Spleen (tissue), 7 donors: ENCODE measurements at regions not wholly inside any gene's neighbourhood (a gene's known extent, or its start where the extent isn't known, plus 50 kb on each side); places are given as distances from the start of the nearest gene placed in this dataset.

ENCODE experiments used
- CTCF ChIP-seq, 11 experiments: fragments of 200-600 bp in 7 of 11; fragments of 450-650 bp in 4 of 11; sonication (generic) in 4 of 11; IDR thresholded peaks in 8 of 11; conservative IDR thresholded peaks in 3 of 11; 1 replicate in 7 of 11; 2 replicates in 4 of 11; pipeline versions ENCODE4 v1.4.0 to v1.8.0; 2016 to 2021; ENCODE audit warnings: antibody characterized with exemption in 11 of 11, inconsistent platforms in 4 of 11, mild to moderate bottlenecking in 1 of 11
- POLR2A ChIP-seq, 3 donors: fragments of 450-650 bp; IDR thresholded peaks; one replicate each; pipeline ENCODE4 v1.5.1; 2017; ENCODE audit warnings: antibody characterized with exemption in 3 of 3, mild to moderate bottlenecking in 1 of 3
- donor health status: DM: no; HTN: no; CAD: no; lungs with moderate emphysema.
- donor health status: DM: no; HTN: no; CAD: no.
- donor health status: DM: no; HTN: no; CAD: no.

GRCh38 chr16:86372193-86372592 lies 138.1 kb upstream of the FOXF1 start:
- TF ChIP-seq POLR2A (IDR thresholded peaks at IDR 0.05) (no peak), CTCF (IDR thresholded peaks at IDR 0.05 in 8 of 11, conservative IDR thresholded peaks at IDR 0.05 in 3 of 11) (no peak)
